ENCODE measurements at regions not wholly inside any gene's neighbourhood (a gene's known extent, or its start where the extent isn't known, plus 50 kb on each side); places are given as distances from the start of the nearest gene placed in this dataset.
A peak's percentile ranks its signal among the peaks of the same experiment; 100 is the strongest.

GRCh38 chr6:170023620-170024521 lies 267.0 kb downstream of the DLL1 start:
- H3K36me3 ChIP-seq, result no peaks in the 10 kb centered on the region
- H3K9me3 ChIP-seq, result no peaks in the 10 kb centered on the region
- no peak for TF ChIP-seq CTCF (IDR thresholded peaks at IDR 0.05)
- peak overlapping the region; percentile 49 to 54 for H3K4me3 ChIP-seq (ENCODE audit: low read depth in 1 of 2, low read length in 1 of 2)
- peaks cover 38% of the 10 kb centered on the region for H3K27me3 ChIP-seq
- peak overlapping the region; percentile 72 for H3K27ac ChIP-seq
- peaks cover 6 to 20% of the 10 kb centered on the region in 2 experiments for H3K4me1 ChIP-seq (ENCODE audit: control insufficient read depth in 1 of 2, insufficient read depth in 1 of 2, low read depth in 1 of 2, low read length in 1 of 2)

GRCh38 chr6:170022827-170023619 lies 267.9 kb downstream of the DLL1 start:
- peaks cover 38% of the 10 kb centered on the region for H3K27me3 ChIP-seq
- H3K27ac ChIP-seq, result peak overlapping the region; percentile 72
- peak overlapping the region; percentile 49 to 54 for H3K4me3 ChIP-seq (ENCODE audit: low read depth in 1 of 2, low read length in 1 of 2)
- H3K36me3 ChIP-seq, result no peaks in the 10 kb centered on the region
- H3K9me3 ChIP-seq, result no peaks in the 10 kb centered on the region
- peaks cover 12 to 28% of the 10 kb centered on the region in 2 experiments for H3K4me1 ChIP-seq (ENCODE audit: control insufficient read depth in 1 of 2, insufficient read depth in 1 of 2, low read depth in 1 of 2, low read length in 1 of 2)
- TF ChIP-seq CTCF (IDR thresholded peaks at IDR 0.05), result no peak

GRCh38 chr6:170022291-170022722 lies 268.6 kb downstream of the DLL1 start:
- Histone ChIP-seq H3K4me3 (ENCODE audit: low read depth in 1 of 2, low read length in 1 of 2) (peak overlapping the region; percentile 49 to 54), H3K27ac (no peak overlapping the region), H3K36me3 (no peaks in the 10 kb centered on the region), H3K4me1 (ENCODE audit: control insufficient read depth in 1 of 2, insufficient read depth in 1 of 2, low read depth in 1 of 2, low read length in 1 of 2) (peaks cover 12 to 28% of the 10 kb centered on the region in 2 experiments), H3K27me3 (peaks cover 38% of the 10 kb centered on the region), H3K9me3 (no peaks in the 10 kb centered on the region)
- TF ChIP-seq CTCF (IDR thresholded peaks at IDR 0.05), result no peak

GRCh38 chr6:170021579-170021978 lies 269.3 kb downstream of the DLL1 start:
- Histone ChIP-seq H3K4me1 (ENCODE audit: control insufficient read depth in 1 of 2, insufficient read depth in 1 of 2, low read depth in 1 of 2, low read length in 1 of 2) (peaks cover 12 to 28% of the 10 kb centered on the region in 2 experiments), H3K27me3 (peaks cover 38% of the 10 kb centered on the region), H3K36me3 (no peaks in the 10 kb centered on the region), H3K27ac (peak overlapping the region; percentile 13), H3K4me3 (ENCODE audit: low read depth in 1 of 2, low read length in 1 of 2) (peak overlapping the region in 1 of 2 experiments; percentile 54), H3K9me3 (no peaks in the 10 kb centered on the region)
- no peak for TF ChIP-seq CTCF (IDR thresholded peaks at IDR 0.05)

GRCh38 chr6:170019818-170020583 lies 268.6 kb downstream of the ERMARD start:
- H3K36me3 ChIP-seq, result no peaks in the 10 kb centered on the region
- peaks cover 12 to 28% of the 10 kb centered on the region in 2 experiments for H3K4me1 ChIP-seq (ENCODE audit: control insufficient read depth in 1 of 2, insufficient read depth in 1 of 2, low read depth in 1 of 2, low read length in 1 of 2)
- H3K4me3 ChIP-seq (ENCODE audit: low read depth in 1 of 2, low read length in 1 of 2), result no peak overlapping the region
- peaks cover 53% of the 10 kb centered on the region for H3K27me3 ChIP-seq
- H3K27ac ChIP-seq, result no peak overlapping the region
- no peak for TF ChIP-seq CTCF (IDR thresholded peaks at IDR 0.05)
- no peaks in the 10 kb centered on the region for H3K9me3 ChIP-seq
